GM08714 (cell line): ENCODE measurements at regions not wholly inside any gene's neighbourhood (a gene's known extent, or its start where the extent isn't known, plus 50 kb on each side); places are given as distances from the start of the nearest gene placed in this dataset.

Experiments
- H3K4me3 ChIP-seq: fragments of 200-500 bp; sonication (Bioruptor generic); 2 replicates; pipeline ENCODE4 v1.5.1; 2014; ENCODE audit warnings: mild to moderate bottlenecking, low read length, inconsistent platforms
- ZNF274 ChIP-seq: IDR thresholded peaks from 2 replicates; pipeline ENCODE4 v1.6.1; 2012; ENCODE audit warnings: mild to moderate bottlenecking, low read depth, low read length

- no peak overlapping the region for H3K4me3 ChIP-seq
- TF ChIP-seq ZNF274, result no peak
Measured at GRCh38 chr20:39850821-39851330, 838.2 kb downstream of the MAFB start.

GRCh38 chr20:39850246-39850645, 838.8 kb downstream of the MAFB start:
- TF ChIP-seq ZNF274, result no peak

GRCh38 chr20:39849664-39850063, 839.4 kb downstream of the MAFB start:
- no peak overlapping the region for H3K4me3 ChIP-seq
- no peak for TF ChIP-seq ZNF274

More at GRCh38 chr20:39850246-39850645, 838.8 kb downstream of the MAFB start:
- H3K4me3 ChIP-seq, result no peak overlapping the region

GRCh38 chr20:39849171-39849570, 839.9 kb downstream of the MAFB start:
- H3K4me3 ChIP-seq, result no peak overlapping the region
- TF ChIP-seq ZNF274, result no peak

GRCh38 chr20:39839399-39840119, 849.5 kb downstream of the MAFB start:
- TF ChIP-seq ZNF274, result no peak
- no peak overlapping the region for H3K4me3 ChIP-seq

GRCh38 chr20:39837561-39837960, 851.5 kb downstream of the MAFB start:
- TF ChIP-seq ZNF274, result no peak
- H3K4me3 ChIP-seq, result no peak overlapping the region

GRCh38 chr20:39835130-39835842, 853.8 kb downstream of the MAFB start:
- TF ChIP-seq ZNF274, result no peak
- no peak overlapping the region for H3K4me3 ChIP-seq

GRCh38 chr20:39830903-39831302, 858.1 kb downstream of the MAFB start:
- no peak overlapping the region for H3K4me3 ChIP-seq
- no peak for TF ChIP-seq ZNF274

- peak overlapping the region; percentile 38; the same call in 1 of the 2 replicates for H3K4me3 ChIP-seq
- no peak for TF ChIP-seq ZNF274
Measured at GRCh38 chr20:39829661-39830060, 859.4 kb downstream of the MAFB start.

- no peak for TF ChIP-seq ZNF274
- no peak overlapping the region; the same call in 1 of the 2 replicates for H3K4me3 ChIP-seq
Measured at GRCh38 chr20:39829256-39829655, 859.8 kb downstream of the MAFB start.

GRCh38 chr20:39825950-39826349, 863.1 kb downstream of the MAFB start:
- no peak for TF ChIP-seq ZNF274
- no peak overlapping the region for H3K4me3 ChIP-seq

GRCh38 chr20:39825524-39825923, 863.4 kb downstream of the DHX35 start:
- H3K4me3 ChIP-seq, result no peak overlapping the region
- no peak for TF ChIP-seq ZNF274

GRCh38 chr20:39823224-39823623, 861.1 kb downstream of the DHX35 start:
- TF ChIP-seq ZNF274, result no peak
- no peak overlapping the region for H3K4me3 ChIP-seq

- TF ChIP-seq ZNF274, result no peak
- no peak overlapping the region for H3K4me3 ChIP-seq
Measured at GRCh38 chr20:39822667-39823066, 860.5 kb downstream of the DHX35 start.
